Endodermal cell (in vitro differentiated cells): ENCODE measurements at regions not wholly inside any gene's neighbourhood (a gene's known extent, or its start where the extent isn't known, plus 50 kb on each side); places are given as distances from the start of the nearest gene placed in this dataset.

ENCODE experiments used
- DNase-seq: peaks from one replicate; pipeline ENCODE4 v3.0.0-alpha.2; 2017
- H3K27ac ChIP-seq: 2 replicates; pipeline ENCODE4 v1.5.1; 2013; ENCODE audit warnings: mild to moderate bottlenecking, low read depth, low read length, moderate library complexity
- H3K27me3 ChIP-seq: 2 replicates; pipeline ENCODE4 v1.6.1; 2013; ENCODE audit warnings: mild to moderate bottlenecking, low read length, moderate library complexity; ENCODE audit not compliant: insufficient read depth, control insufficient read depth, poor library complexity, severe bottlenecking
- H3K36me3 ChIP-seq: 2 replicates; pipeline ENCODE4 v1.7.0; 2013; ENCODE audit warnings: mild to moderate bottlenecking, low read length, moderate library complexity; ENCODE audit not compliant: control insufficient read depth, insufficient read depth
- H3K4me1 ChIP-seq: one replicate; pipeline ENCODE4 v1.7.0; 2013; ENCODE audit warnings: low read length; ENCODE audit not compliant: control insufficient read depth, insufficient read depth
- H3K4me3 ChIP-seq: 2 replicates; pipeline ENCODE4 v1.5.1; 2013; ENCODE audit warnings: mild to moderate bottlenecking, low read length, moderate library complexity
- H3K9ac ChIP-seq: 2 replicates; pipeline ENCODE4 v1.6.1; 2013; ENCODE audit warnings: mild to moderate bottlenecking, low read length, moderate library complexity; ENCODE audit not compliant: poor library complexity, severe bottlenecking; ENCODE audit errors: extremely low read depth
- H3K9me3 ChIP-seq: 2 replicates; pipeline ENCODE4 v1.6.1; 2013; ENCODE audit warnings: mild to moderate bottlenecking, low read length, moderate library complexity; ENCODE audit not compliant: control insufficient read depth
- H3K27ac Mint-ChIP-seq: 2 replicates; pipeline ENCODE4 v1.8.0; 2020; ENCODE audit warnings: mixed read lengths
- H3K27me3 Mint-ChIP-seq: 2 replicates; pipeline ENCODE4 v1.8.0; 2021; ENCODE audit warnings: mild to moderate bottlenecking, mixed read lengths; ENCODE audit not compliant: insufficient read depth
- H3K36me3 Mint-ChIP-seq: 2 replicates; pipeline ENCODE4 v1.8.0; 2020; ENCODE audit warnings: low read depth, mixed read lengths
- H3K4me1 Mint-ChIP-seq: 2 replicates; pipeline ENCODE4 v1.8.0; 2020; ENCODE audit warnings: mixed read lengths
- H3K4me3 Mint-ChIP-seq: 2 replicates; pipeline ENCODE4 v1.8.0; 2020; ENCODE audit warnings: mild to moderate bottlenecking, moderate library complexity, mixed read lengths
- H3K9me3 Mint-ChIP-seq: 2 replicates; pipeline ENCODE4 v1.8.0; 2020; ENCODE audit warnings: mild to moderate bottlenecking, mixed read lengths
- CTCF ChIP-seq: fragments of 200-600 bp; sonication (generic); conservative IDR thresholded peaks from 2 replicates; pipeline ENCODE4 v1.5.0; 2021; ENCODE audit warnings: antibody characterized with exemption, mild to moderate bottlenecking
- WGBS, 2 experiments: methylation state at CpG; one replicate each; pipeline versions ENCODE4 v1.1.5 to v1.1.7; 2013; ENCODE audit warnings: missing lambda C conversion rate in 2 of 2, mixed read lengths in 1 of 2; ENCODE audit not compliant: insufficient coverage in 1 of 2, insufficient read length in 1 of 2; 5-methylcytosine and 5-hydroxymethylcytosine counted together

GRCh38 chr4:58738375-58738774 lies 1628.2 kb upstream of the IGFBP7 start:
- DNase-seq: no peak
- Mint-ChIP-seq H3K9me3 (peaks cover 8% of the 10 kb centered on the region), H3K27me3 (no peaks in the 10 kb centered on the region), H3K4me1 (peaks cover 1% of the 10 kb centered on the region), H3K4me3 (no peak overlapping the region), H3K36me3 (no peaks in the 10 kb centered on the region), H3K27ac (no peak overlapping the region)
- peaks cover 13% of the 10 kb centered on the region for H3K9me3 ChIP-seq
- no peak overlapping the region for H3K9ac ChIP-seq
- H3K4me1 ChIP-seq: no peaks in the 10 kb centered on the region
- H3K27me3 ChIP-seq: no peaks in the 10 kb centered on the region
- TF ChIP-seq CTCF: no peak
- H3K27ac ChIP-seq: no peak overlapping the region
- no peak overlapping the region for H3K4me3 ChIP-seq
- H3K36me3 ChIP-seq: no peaks in the 10 kb centered on the region

- no peak overlapping the region for H3K9ac ChIP-seq
- no peaks in the 10 kb centered on the region for H3K27me3 ChIP-seq
- no peaks in the 10 kb centered on the region for H3K4me1 ChIP-seq
- WGBS, 2 experiments: 82% methylated on average over 1 of the region's 1 CpG; no CpG with 5 or more reads in 1 of the 2 experiments
- H3K36me3 Mint-ChIP-seq: no peaks in the 10 kb centered on the region
- H3K36me3 ChIP-seq: no peaks in the 10 kb centered on the region
- no peak overlapping the region for H3K4me3 ChIP-seq
- no peaks in the 10 kb centered on the region for H3K9me3 ChIP-seq
- no peaks in the 10 kb centered on the region for H3K27me3 Mint-ChIP-seq
- no peak for TF ChIP-seq CTCF
- DNase-seq: no peak
- H3K9me3 Mint-ChIP-seq: no peaks in the 10 kb centered on the region
- H3K27ac ChIP-seq: no peak overlapping the region
- H3K4me3 Mint-ChIP-seq: no peak overlapping the region
- peaks cover 1% of the 10 kb centered on the region for H3K4me1 Mint-ChIP-seq
- no peak overlapping the region for H3K27ac Mint-ChIP-seq
Measured at GRCh38 chr4:58734030-58734674, 1624.0 kb upstream of the IGFBP7 start.

DNA sequence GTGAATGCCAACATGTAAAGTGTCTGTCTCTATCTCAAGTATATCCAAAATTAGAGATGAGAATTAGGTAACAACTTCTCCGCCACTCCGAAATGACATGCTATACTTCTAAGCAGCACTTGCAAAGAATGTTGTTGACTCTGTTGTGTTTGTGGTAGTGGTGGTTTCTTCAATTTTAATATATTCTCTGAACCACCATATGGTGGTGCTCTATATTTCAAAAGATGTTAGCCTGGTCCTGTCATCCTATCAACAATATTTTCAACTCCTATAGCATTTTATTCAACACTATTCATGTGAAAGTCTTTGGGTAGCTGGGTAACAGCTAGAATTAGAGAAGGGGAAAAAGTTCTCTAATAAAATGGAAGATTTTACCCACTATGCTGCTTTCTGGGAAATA lies 1622.8 kb upstream of the IGFBP7 start:
- H3K4me3 Mint-ChIP-seq: no peak overlapping the region
- H3K27me3 Mint-ChIP-seq: no peaks in the 10 kb centered on the region
- no peaks in the 10 kb centered on the region for H3K4me1 ChIP-seq
- H3K36me3 Mint-ChIP-seq: no peaks in the 10 kb centered on the region
- no peaks in the 10 kb centered on the region for H3K27me3 ChIP-seq
- H3K9me3 ChIP-seq: no peaks in the 10 kb centered on the region
- WGBS, 2 experiments: 100% methylated on average over 2 of the region's 2 CpGs; no CpG with 5 or more reads in 1 of the 2 experiments
- H3K4me1 Mint-ChIP-seq: no peaks in the 10 kb centered on the region
- no peak overlapping the region for H3K9ac ChIP-seq
- H3K27ac ChIP-seq: no peak overlapping the region
- no peak overlapping the region for H3K27ac Mint-ChIP-seq
- H3K36me3 ChIP-seq: no peaks in the 10 kb centered on the region
- no peak for DNase-seq
- H3K9me3 Mint-ChIP-seq: no peaks in the 10 kb centered on the region
- no peak overlapping the region for H3K4me3 ChIP-seq
- TF ChIP-seq CTCF: peak; percentile 35
